Cardiac muscle cell (in vitro differentiated cells and primary cell): ENCODE measurements at regions not wholly inside any gene's neighbourhood (a gene's known extent, or its start where the extent isn't known, plus 50 kb on each side); places are given as distances from the start of the nearest gene placed in this dataset.

Experiments used
- DNase-seq, 2 donors: peaks; one replicate each; pipeline versions ENCODE4 v3.0.0 to v3.0.0-alpha.2; 2010 to 2017; ENCODE audit warnings: low read depth in 1 of 2, low spot score in 1 of 2
- H3K27ac ChIP-seq: fragments of 200-600 bp; sonication (generic); 2 replicates; pipeline ENCODE4 v1.5.1; 2016
- H3K27me3 ChIP-seq: fragments of 200-600 bp; sonication (generic); 2 replicates; pipeline ENCODE4 v1.6.0; 2016; ENCODE audit warnings: control low read depth
- H3K36me3 ChIP-seq: fragments of 200-600 bp; sonication (generic); 2 replicates; pipeline ENCODE4 v1.5.1; 2016; ENCODE audit warnings: control low read depth
- H3K4me1 ChIP-seq: fragments of 200-600 bp; sonication (generic); 2 replicates; pipeline ENCODE4 v1.8.1; 2017; ENCODE audit warnings: low read depth, mild to moderate bottlenecking, mixed run types
- H3K4me3 ChIP-seq: fragments of 200-600 bp; sonication (generic); 2 replicates; pipeline ENCODE4 v1.5.1; 2016; ENCODE audit warnings: mild to moderate bottlenecking
- H3K9me3 ChIP-seq: fragments of 200-600 bp; sonication (generic); 2 replicates; pipeline ENCODE4 v1.5.1; 2017; ENCODE audit warnings: low read depth, mild to moderate bottlenecking, control low read depth
- CTCF ChIP-seq: IDR thresholded peaks from 2 replicates; pipeline ENCODE4 v1.5.1; 2012; ENCODE audit warnings: low read depth, mild to moderate bottlenecking, low read length

GRCh38 chr5:2333291-2333690, 418.2 kb downstream of the IRX2 start:
- Histone ChIP-seq H3K4me1 (no peaks in the 10 kb centered on the region), H3K27ac (no peak overlapping the region), H3K9me3 (no peaks in the 10 kb centered on the region), H3K4me3 (no peak overlapping the region), H3K36me3 (no peaks in the 10 kb centered on the region), H3K27me3 (no peaks in the 10 kb centered on the region)
- no peak for TF ChIP-seq CTCF
- DNase-seq, result no peak

- H3K4me1 ChIP-seq, result no peaks in the 10 kb centered on the region
- no peak overlapping the region for H3K4me3 ChIP-seq
- no peaks in the 10 kb centered on the region for H3K27me3 ChIP-seq
- no peak overlapping the region for H3K27ac ChIP-seq
- DNase-seq, result no peak
- H3K36me3 ChIP-seq, result no peaks in the 10 kb centered on the region
- no peak for TF ChIP-seq CTCF
- H3K9me3 ChIP-seq, result no peaks in the 10 kb centered on the region
Observed at GRCh38 chr5:2332521-2332920, 419.0 kb downstream of the IRX2 start.

- no peaks in the 10 kb centered on the region for H3K4me1 ChIP-seq
- TF ChIP-seq CTCF, result no peak
Observed at GRCh38 chr5:2330325-2331130, 420.9 kb downstream of the IRX2 start.

GRCh38 chr5:2329741-2330140, 421.7 kb downstream of the IRX2 start:
- no peak for DNase-seq

More at GRCh38 chr5:2330325-2331130, 420.9 kb downstream of the IRX2 start:
- Histone ChIP-seq H3K27me3 (no peaks in the 10 kb centered on the region), H3K4me3 (no peak overlapping the region), H3K36me3 (no peaks in the 10 kb centered on the region), H3K9me3 (no peaks in the 10 kb centered on the region), H3K27ac (no peak overlapping the region)
- no peak for DNase-seq

GRCh38 chr5:2326601-2327000, 424.9 kb downstream of the IRX2 start:
- Histone ChIP-seq H3K4me1 (no peaks in the 10 kb centered on the region), H3K36me3 (no peaks in the 10 kb centered on the region), H3K9me3 (no peaks in the 10 kb centered on the region), H3K27ac (no peak overlapping the region), H3K4me3 (no peak overlapping the region), H3K27me3 (no peaks in the 10 kb centered on the region)
- TF ChIP-seq CTCF, result no peak
- DNase-seq, result no peak

More at GRCh38 chr5:2329741-2330140, 421.7 kb downstream of the IRX2 start:
- Histone ChIP-seq H3K36me3 (no peaks in the 10 kb centered on the region), H3K27ac (no peak overlapping the region), H3K27me3 (no peaks in the 10 kb centered on the region), H3K4me1 (no peaks in the 10 kb centered on the region), H3K9me3 (no peaks in the 10 kb centered on the region), H3K4me3 (no peak overlapping the region)
- TF ChIP-seq CTCF, result no peak
